ENCODE measurements at regions not wholly inside any gene's neighbourhood (a gene's known extent, or its start where the extent isn't known, plus 50 kb on each side); places are given as distances from the start of the nearest gene placed in this dataset.

- H3K27ac ChIP-seq, result no peak overlapping the region
- H3K9me3 ChIP-seq, result no peaks in the 10 kb centered on the region
- no peaks in the 10 kb centered on the region for H3K36me3 ChIP-seq
- H3K4me1 ChIP-seq, result no peaks in the 10 kb centered on the region
- H3K4me3 ChIP-seq, result no peak overlapping the region
- ATAC-seq, result no peak
- WGBS (ENCODE audit: insufficient coverage, low coverage, low lambda C conversion rate, missing lambda C conversion rate), result 93% methylated on average over 2 of the region's 2 CpGs
- no peak for DNase-seq
- no peaks in the 10 kb centered on the region for H3K27me3 ChIP-seq
- no peak for TF ChIP-seq POLR2A (IDR thresholded peaks at IDR 0.05)
- TF ChIP-seq CTCF (IDR thresholded peaks at IDR 0.05), result no peak
- intact Hi-C loops (cut with DNase I), result no loop called here
These were observed 1822.2 kb downstream of the MAT2B start for GRCh38 chr5:165327631-165328030.

GRCh38 chr5:165328846-165329245 is 1823.4 kb downstream of the MAT2B start:
- H3K4me3 ChIP-seq, result no peak overlapping the region
- no peaks in the 10 kb centered on the region for H3K4me1 ChIP-seq
- no peaks in the 10 kb centered on the region for H3K36me3 ChIP-seq
- ATAC-seq (no peak), DNase-seq (no peak)
- TF ChIP-seq CTCF (IDR thresholded peaks at IDR 0.05) (no peak), POLR2A (IDR thresholded peaks at IDR 0.05) (no peak)
- H3K27ac ChIP-seq, result no peak overlapping the region
- H3K27me3 ChIP-seq, result no peaks in the 10 kb centered on the region
- intact Hi-C loops (cut with DNase I), result no loop called here
- no peaks in the 10 kb centered on the region for H3K9me3 ChIP-seq

GRCh38 chr5:165333623-165334022 is 1828.2 kb downstream of the MAT2B start:
- Histone ChIP-seq H3K36me3 (no peaks in the 10 kb centered on the region), H3K27ac (no peak overlapping the region), H3K27me3 (no peaks in the 10 kb centered on the region), H3K4me1 (no peaks in the 10 kb centered on the region), H3K4me3 (no peak overlapping the region), H3K9me3 (no peaks in the 10 kb centered on the region)
- 68% methylated on average over 3 of the region's 3 CpGs for WGBS (ENCODE audit: insufficient coverage, low coverage, low lambda C conversion rate, missing lambda C conversion rate)
- TF ChIP-seq POLR2A (IDR thresholded peaks at IDR 0.05), result no peak
- TF ChIP-seq CTCF (IDR thresholded peaks at IDR 0.05), result no peak
- no peak for ATAC-seq
- intact Hi-C loops (cut with DNase I), result no loop called here
- no peak for DNase-seq

GRCh38 chr5:165334201-165334600 is 1828.8 kb downstream of the MAT2B start:
- ATAC-seq (no peak), DNase-seq (no peak)
- H3K27me3 ChIP-seq, result no peaks in the 10 kb centered on the region
- no peak overlapping the region for H3K4me3 ChIP-seq
- no peaks in the 10 kb centered on the region for H3K4me1 ChIP-seq
- intact Hi-C loops (cut with DNase I), result no loop called here
- WGBS (ENCODE audit: insufficient coverage, low coverage, low lambda C conversion rate, missing lambda C conversion rate), result 30% methylated on average over 2 of the region's 2 CpGs
- no peak for TF ChIP-seq POLR2A (IDR thresholded peaks at IDR 0.05)
- no peak for TF ChIP-seq CTCF (IDR thresholded peaks at IDR 0.05)
- H3K36me3 ChIP-seq, result no peaks in the 10 kb centered on the region
- no peaks in the 10 kb centered on the region for H3K9me3 ChIP-seq
- no peak overlapping the region for H3K27ac ChIP-seq

GRCh38 chr5:165349735-165350134 is 1844.3 kb downstream of the MAT2B start:
- no peak for ATAC-seq
- 37% methylated on average over 1 of the region's 1 CpG for WGBS (ENCODE audit: insufficient coverage, low coverage, low lambda C conversion rate, missing lambda C conversion rate)
- intact Hi-C loops (cut with DNase I), result no loop called here

More at GRCh38 chr5:165349735-165350134, 1844.3 kb downstream of the MAT2B start:
- no peak overlapping the region for H3K4me3 ChIP-seq
- no peaks in the 10 kb centered on the region for H3K9me3 ChIP-seq
- H3K27me3 ChIP-seq, result no peaks in the 10 kb centered on the region
- TF ChIP-seq CTCF (IDR thresholded peaks at IDR 0.05) (no peak), POLR2A (IDR thresholded peaks at IDR 0.05) (no peak)
- H3K4me1 ChIP-seq, result no peaks in the 10 kb centered on the region
- H3K36me3 ChIP-seq, result no peaks in the 10 kb centered on the region
- DNase-seq, result no peak
- no peak overlapping the region for H3K27ac ChIP-seq
